CD14-positive monocyte (primary cell): ENCODE measurements at regions not wholly inside any gene's neighbourhood (a gene's known extent, or its start where the extent isn't known, plus 50 kb on each side); places are given as distances from the start of the nearest gene placed in this dataset.

Experiments used
- DNase-seq, 3 donors: peaks; one replicate each; pipeline ENCODE4 v3.0.0-alpha.2; 2011 to 2022
- H2AFZ ChIP-seq: 2 replicates; pipeline ENCODE4 v1.6.0; 2012; ENCODE audit warnings: mild to moderate bottlenecking, low read depth, low read length, inconsistent platforms; ENCODE audit not compliant: insufficient read depth, poor library complexity, severe bottlenecking
- H3K27ac ChIP-seq, 2 donors: 1 replicate in 1 of 2; 2 replicates in 1 of 2; pipeline ENCODE4 v1.5.1; 2012 to 2013; ENCODE audit warnings: low read length in 2 of 2, control low read depth in 1 of 2, inconsistent platforms in 1 of 2, low read depth in 1 of 2, mild to moderate bottlenecking in 1 of 2
- H3K27me3 ChIP-seq, 2 donors: one replicate each; pipeline versions ENCODE4 v1.6.0 to v1.6.1; 2011 to 2013; ENCODE audit warnings: low read length in 2 of 2; ENCODE audit not compliant: control insufficient read depth in 2 of 2, insufficient read depth in 2 of 2
- H3K36me3 ChIP-seq, 2 donors: replicated peaks in 1 of 2; 1 replicate in 1 of 2; 2 replicates in 1 of 2; pipeline versions ENCODE4 v1.5.1 to v1.6.1; 2012 to 2013; ENCODE audit warnings: low read length in 2 of 2, control low read depth in 1 of 2, inconsistent platforms in 1 of 2, mild to moderate bottlenecking in 1 of 2; ENCODE audit not compliant: insufficient read depth in 2 of 2, control insufficient read depth in 1 of 2
- H3K4me1 ChIP-seq, 2 donors: 1 replicate in 1 of 2; 2 replicates in 1 of 2; pipeline versions ENCODE4 v1.5.1 to v1.6.1; 2012 to 2013; ENCODE audit warnings: low read length in 2 of 2, control low read depth in 1 of 2, inconsistent platforms in 1 of 2, mild to moderate bottlenecking in 1 of 2, moderate library complexity in 1 of 2; ENCODE audit not compliant: insufficient read depth in 2 of 2, control insufficient read depth in 1 of 2
- H3K4me2 ChIP-seq: replicated peaks from 2 replicates; pipeline ENCODE3; 2012; ENCODE audit warnings: low read length, moderate library complexity, mild to moderate bottlenecking; ENCODE audit not compliant: poor library complexity, severe bottlenecking; ENCODE audit errors: extremely low read depth
- H3K4me3 ChIP-seq, 3 experiments: fragments of 200-600 bp in 1 of 3; sonication (generic) in 1 of 3; replicated peaks in 1 of 3; 1 replicate in 2 of 3; 2 replicates in 1 of 3; pipeline ENCODE4 v1.5.1; 2011 to 2013; ENCODE audit warnings: low read length in 3 of 3, mild to moderate bottlenecking in 3 of 3, control low read depth in 2 of 3, low read depth in 2 of 3, inconsistent platforms in 1 of 3, moderate library complexity in 1 of 3
- H3K79me2 ChIP-seq: 2 replicates; pipeline ENCODE4 v1.6.0; 2012; ENCODE audit warnings: mild to moderate bottlenecking, control low read depth, inconsistent platforms, low read length, moderate library complexity; ENCODE audit not compliant: insufficient read depth
- H3K9ac ChIP-seq: 2 replicates; pipeline ENCODE4 v1.6.0; 2017; ENCODE audit warnings: low read length, mild to moderate bottlenecking; ENCODE audit not compliant: insufficient read depth, poor library complexity, severe bottlenecking
- H3K9me3 ChIP-seq, 2 donors: replicated peaks in 1 of 2; 1 replicate in 1 of 2; 2 replicates in 1 of 2; pipeline versions ENCODE4 v1.5.1 to v1.6.1; 2012 to 2013; ENCODE audit warnings: low read length in 2 of 2, control low read depth in 1 of 2; ENCODE audit not compliant: control insufficient read depth in 1 of 2, insufficient read depth in 1 of 2
- H4K20me1 ChIP-seq: 2 replicates; pipeline ENCODE4 v1.6.0; 2012; ENCODE audit warnings: mild to moderate bottlenecking, low read length, control low read depth, moderate library complexity; ENCODE audit not compliant: insufficient read depth
- H3K27ac Mint-ChIP-seq, 7 donors: one replicate each; pipeline ENCODE4 v1.8.0; 2020; ENCODE audit warnings: mild to moderate bottlenecking in 7 of 7, mixed read lengths in 7 of 7, moderate library complexity in 6 of 7, inconsistent platforms in 2 of 7
- H3K27me3 Mint-ChIP-seq, 3 donors: one replicate each; pipeline ENCODE4 v1.8.0; 2021 to 2022; ENCODE audit warnings: low read depth in 3 of 3, mild to moderate bottlenecking in 3 of 3, mixed read lengths in 3 of 3, moderate library complexity in 3 of 3, inconsistent platforms in 1 of 3
- H3K36me3 Mint-ChIP-seq, 2 donors: one replicate each; pipeline ENCODE4 v1.8.0; 2020; ENCODE audit warnings: mixed read lengths in 2 of 2, inconsistent platforms in 1 of 2, mild to moderate bottlenecking in 1 of 2
- H3K4me1 Mint-ChIP-seq: one replicate; pipeline ENCODE4 v1.8.0; 2020; ENCODE audit warnings: mild to moderate bottlenecking, mixed read lengths
- H3K4me3 Mint-ChIP-seq, 2 donors: one replicate each; pipeline ENCODE4 v1.8.0; 2020; ENCODE audit warnings: mild to moderate bottlenecking in 2 of 2, mixed read lengths in 2 of 2, moderate library complexity in 1 of 2
- H3K9me3 Mint-ChIP-seq, 7 donors: one replicate each; pipeline ENCODE4 v1.8.0; 2020 to 2022; ENCODE audit warnings: mixed read lengths in 7 of 7, mild to moderate bottlenecking in 6 of 7, moderate library complexity in 6 of 7, inconsistent platforms in 2 of 7
- WGBS: methylation state at CpG from one replicate; pipeline ENCODE4 v1.1.5; 2013; ENCODE audit warnings: missing lambda C conversion rate; ENCODE audit not compliant: insufficient coverage; 5-methylcytosine and 5-hydroxymethylcytosine counted together
- intact Hi-C, 2 donors: fragments of 100-400 bp; cut with micrococcal nuclease; formaldehyde crosslinking; loops; one replicate each; pipeline versions ENCODE4 v1.15.0 to v1.15.1; 2023
- TF ChIP-seq, protein P1 (sequence below): fragments of 200-600 bp; IDR thresholded peaks from one replicate; pipeline ENCODE4 v1.8.0; 2022; ENCODE audit warnings: antibody characterized with exemption, mild to moderate bottlenecking

GRCh38 chr2:19676770-19677169 lies 225.0 kb downstream of the TTC32 start:
- no peak overlapping the region for H2AFZ ChIP-seq
- no peaks in the 10 kb centered on the region for H3K27me3 ChIP-seq
- H3K27ac ChIP-seq: no peak overlapping the region
- no peaks in the 10 kb centered on the region for H3K4me1 ChIP-seq
- H3K4me2 ChIP-seq: no peak overlapping the region
- Mint-ChIP-seq H3K36me3 (no peaks in the 10 kb centered on the region), H3K9me3 (peaks cover 0 to 3% (median 0%) of the 10 kb centered on the region in 7 donors), H3K27ac (no peak overlapping the region), H3K4me1 (no peaks in the 10 kb centered on the region), H3K4me3 (no peak overlapping the region), H3K27me3 (peaks cover 0 to 4% (median 2%) of the 10 kb centered on the region in 3 donors)
- H3K36me3 ChIP-seq: no peaks in the 10 kb centered on the region
- no peaks in the 10 kb centered on the region for H4K20me1 ChIP-seq
- no peaks in the 10 kb centered on the region for H3K9me3 ChIP-seq
- DNase-seq: no peak
- TF ChIP-seq, protein P1, sequence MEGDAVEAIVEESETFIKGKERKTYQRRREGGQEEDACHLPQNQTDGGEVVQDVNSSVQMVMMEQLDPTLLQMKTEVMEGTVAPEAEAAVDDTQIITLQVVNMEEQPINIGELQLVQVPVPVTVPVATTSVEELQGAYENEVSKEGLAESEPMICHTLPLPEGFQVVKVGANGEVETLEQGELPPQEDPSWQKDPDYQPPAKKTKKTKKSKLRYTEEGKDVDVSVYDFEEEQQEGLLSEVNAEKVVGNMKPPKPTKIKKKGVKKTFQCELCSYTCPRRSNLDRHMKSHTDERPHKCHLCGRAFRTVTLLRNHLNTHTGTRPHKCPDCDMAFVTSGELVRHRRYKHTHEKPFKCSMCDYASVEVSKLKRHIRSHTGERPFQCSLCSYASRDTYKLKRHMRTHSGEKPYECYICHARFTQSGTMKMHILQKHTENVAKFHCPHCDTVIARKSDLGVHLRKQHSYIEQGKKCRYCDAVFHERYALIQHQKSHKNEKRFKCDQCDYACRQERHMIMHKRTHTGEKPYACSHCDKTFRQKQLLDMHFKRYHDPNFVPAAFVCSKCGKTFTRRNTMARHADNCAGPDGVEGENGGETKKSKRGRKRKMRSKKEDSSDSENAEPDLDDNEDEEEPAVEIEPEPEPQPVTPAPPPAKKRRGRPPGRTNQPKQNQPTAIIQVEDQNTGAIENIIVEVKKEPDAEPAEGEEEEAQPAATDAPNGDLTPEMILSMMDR: no peak
- intact Hi-C loops: no loop called here
- H3K4me3 ChIP-seq: no peak overlapping the region
- no peaks in the 10 kb centered on the region for H3K79me2 ChIP-seq
- no peak overlapping the region for H3K9ac ChIP-seq
- 69% methylated on average over 6 of the region's 6 CpGs for WGBS

GRCh38 chr2:19675856-19676460 lies 225.8 kb downstream of the TTC32 start:
- no peaks in the 10 kb centered on the region for H3K36me3 ChIP-seq
- Mint-ChIP-seq H3K9me3 (peaks cover 0 to 3% (median 0%) of the 10 kb centered on the region in 7 donors), H3K36me3 (no peaks in the 10 kb centered on the region), H3K27me3 (peaks cover 0 to 4% (median 2%) of the 10 kb centered on the region in 3 donors), H3K4me1 (no peaks in the 10 kb centered on the region), H3K27ac (peak overlapping the region in 1 of 7 donors; percentile 22), H3K4me3 (no peak overlapping the region)
- no peak overlapping the region for H3K27ac ChIP-seq
- no peaks in the 10 kb centered on the region for H3K9me3 ChIP-seq
- no peaks in the 10 kb centered on the region for H3K4me1 ChIP-seq
- intact Hi-C loops: no loop called here
- no peak for DNase-seq
- no peaks in the 10 kb centered on the region for H4K20me1 ChIP-seq
- TF ChIP-seq, protein P1: no peak
- 85% methylated on average over 11 of the region's 13 CpGs for WGBS
- no peak overlapping the region for H3K4me2 ChIP-seq
- no peak overlapping the region for H2AFZ ChIP-seq
- H3K79me2 ChIP-seq: no peaks in the 10 kb centered on the region
- H3K27me3 ChIP-seq: no peaks in the 10 kb centered on the region
- H3K9ac ChIP-seq: no peak overlapping the region
- H3K4me3 ChIP-seq: no peak overlapping the region
